GM12891 (cell line): ENCODE measurements at regions not wholly inside any gene's neighbourhood (a gene's known extent, or its start where the extent isn't known, plus 50 kb on each side); places are given as distances from the start of the nearest gene placed in this dataset.
"Not testable (repeated sequence)": the region's sequence is repeated elsewhere in the genome, so short reads cannot be mapped to it uniquely, and the experiment has no call there.

ENCODE experiments used
- DNase-seq: peaks from one replicate; pipeline ENCODE4 v3.0.0; 2011; ENCODE audit warnings: low spot score; ENCODE audit not compliant: insufficient read length
- FAIRE-seq: peaks from 2 replicates; lab custom pipeline; 2011; peaks lifted over from hg19 to GRCh38; lab: Jason Lieb, UNC
- PAX5 ChIP-seq: IDR thresholded peaks from 2 replicates; pipeline ENCODE4 v1.6.1; 2011; ENCODE audit warnings: low read length, moderate library complexity, mild to moderate bottlenecking; ENCODE audit not compliant: insufficient read depth, severe bottlenecking
- POLR2A ChIP-seq: IDR thresholded peaks from 2 replicates; pipeline ENCODE4 v1.6.1; 2011; ENCODE audit warnings: low read depth, low read length, control low read depth
- POLR2AphosphoS5 ChIP-seq: IDR thresholded peaks from 2 replicates; pipeline ENCODE4 v1.6.1; 2011; ENCODE audit warnings: low read depth, low read length, control low read depth
- POU2F2 ChIP-seq: IDR thresholded peaks from 2 replicates; pipeline ENCODE4 v1.6.1; 2011; ENCODE audit warnings: low read depth, mild to moderate bottlenecking, control low read depth, low read length, moderate library complexity
- SPI1 ChIP-seq: IDR thresholded peaks from 2 replicates; pipeline ENCODE4 v1.6.1; 2011; ENCODE audit warnings: low read depth, low read length, control low read depth
- TAF1 ChIP-seq: IDR thresholded peaks from 2 replicates; pipeline ENCODE4 v1.6.1; 2011; ENCODE audit warnings: low read depth, low read length, control low read depth

DNA sequence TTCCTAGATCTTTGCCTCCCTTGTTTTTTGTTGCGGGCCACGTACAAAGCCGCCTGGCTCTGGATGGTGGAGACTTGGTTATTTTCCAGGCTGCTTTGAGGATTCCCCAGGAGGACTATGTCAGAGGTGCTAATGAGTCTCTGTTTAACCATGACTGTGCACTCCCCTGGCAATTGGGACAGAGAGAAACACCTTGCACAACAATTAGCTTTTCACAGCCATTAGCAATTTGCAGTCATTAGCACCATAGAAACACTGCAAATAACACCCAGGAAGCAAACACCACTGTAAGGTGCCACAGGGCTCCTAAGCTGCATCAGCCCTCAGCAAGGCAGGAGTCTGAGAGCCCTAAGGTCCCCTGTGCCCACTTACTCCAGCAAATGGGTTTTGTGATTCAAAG lies 201.0 kb upstream of the VLDLR start:
- TF ChIP-seq SPI1 (no peak), TAF1 (no peak), POLR2AphosphoS5 (no peak), PAX5 (no peak), POU2F2 (no peak), POLR2A (no peak)
- no peak for DNase-seq
- no peak for FAIRE-seq

DNA sequence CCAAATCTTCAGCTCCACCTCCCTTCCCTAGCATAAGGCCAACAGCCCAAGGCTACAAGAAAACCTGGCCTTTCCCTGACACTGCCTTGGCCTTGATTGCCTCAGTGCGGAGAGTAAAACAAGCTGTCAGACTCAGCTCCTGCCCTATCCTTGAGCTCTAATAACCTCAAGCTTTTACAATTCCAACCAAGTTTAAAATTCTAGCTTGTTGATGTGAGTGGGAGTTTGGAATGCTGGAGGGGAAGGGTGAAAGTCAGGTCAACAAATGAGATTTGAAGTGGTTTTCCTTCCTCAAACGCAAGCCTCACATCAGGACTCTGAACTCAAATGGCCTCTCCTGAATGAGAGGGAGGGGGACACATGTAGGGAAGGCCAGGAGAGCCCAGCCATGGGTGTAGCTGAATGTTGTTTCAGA lies 197.0 kb upstream of the VLDLR start:
- TF ChIP-seq SPI1 (no peak), POLR2AphosphoS5 (no peak), PAX5 (no peak), TAF1 (no peak), POLR2A (no peak), POU2F2 (no peak)
- no peak for DNase-seq
- FAIRE-seq = no peak

- TF ChIP-seq PAX5 = no peak
- TF ChIP-seq POLR2A = no peak
- no peak for TF ChIP-seq POLR2AphosphoS5
- no peak for TF ChIP-seq TAF1
- TF ChIP-seq POU2F2 = no peak
- no peak for TF ChIP-seq SPI1
- DNase-seq = no peak
- FAIRE-seq = no peak
Measured at GRCh38 chr9:2425676-2426075, 195.9 kb upstream of the VLDLR start.

GRCh38 chr9:2427120-2427891 lies 194.3 kb upstream of the VLDLR start:
- DNase-seq (no peak), FAIRE-seq (no peak)
- no peak for TF ChIP-seq PAX5
- no peak for TF ChIP-seq POU2F2

- TF ChIP-seq PAX5 (no peak), SPI1 (no peak), POU2F2 (no peak), POLR2AphosphoS5 (no peak), POLR2A (no peak), TAF1 (no peak)
- no peak for DNase-seq
- no peak for FAIRE-seq
Measured at GRCh38 chr9:2439957-2440356, 181.6 kb upstream of the VLDLR start.

- DNase-seq, FAIRE-seq: not testable (repeated sequence)
Measured at GRCh38 chr9:2443933-2444332, 177.7 kb upstream of the VLDLR start.

DNA sequence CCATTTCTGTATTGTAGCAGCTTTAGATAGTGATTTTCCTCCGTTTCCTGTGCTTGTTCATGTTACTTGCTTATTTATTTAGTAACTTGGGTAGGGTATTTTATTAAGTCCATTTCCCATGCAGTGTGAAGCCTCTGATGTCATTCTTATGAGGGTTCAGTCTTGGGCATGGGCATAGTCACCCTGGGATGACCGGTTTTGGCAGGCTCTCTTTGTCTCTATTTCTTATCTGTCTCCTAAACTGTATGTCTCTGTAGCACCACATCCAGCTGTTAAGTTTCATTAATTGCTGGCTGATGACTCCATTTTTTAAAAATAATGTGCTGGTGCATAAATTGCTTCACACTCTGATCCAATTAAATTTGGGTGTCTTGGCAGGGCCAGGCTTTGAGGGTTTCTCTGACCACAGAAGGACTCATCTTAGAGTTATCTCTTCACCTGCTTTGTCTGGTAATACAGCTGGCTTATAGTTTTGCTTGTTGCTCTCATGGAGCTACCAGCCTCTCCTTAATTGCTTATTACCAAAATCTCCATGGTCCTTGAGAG lies 173.3 kb upstream of the VLDLR start:
- TF ChIP-seq POLR2A = no peak
- TF ChIP-seq POU2F2 = no peak
- no peak for TF ChIP-seq POLR2AphosphoS5
- TF ChIP-seq PAX5 = no peak
- TF ChIP-seq TAF1 = no peak
- TF ChIP-seq SPI1 = no peak
- no peak for FAIRE-seq
- no peak for DNase-seq

- no peak for FAIRE-seq
- no peak for DNase-seq
- no peak for TF ChIP-seq PAX5
- no peak for TF ChIP-seq POLR2A
- no peak for TF ChIP-seq SPI1
- no peak for TF ChIP-seq TAF1
- no peak for TF ChIP-seq POU2F2
- no peak for TF ChIP-seq POLR2AphosphoS5
Measured at GRCh38 chr9:2453106-2453505, 168.5 kb upstream of the VLDLR start.

- TF ChIP-seq SPI1 (no peak), POLR2AphosphoS5 (no peak), TAF1 (no peak), POLR2A (no peak), POU2F2 (no peak), PAX5 (no peak)
- no peak for FAIRE-seq
- DNase-seq = no peak
Measured at GRCh38 chr9:2453701-2454100, 167.9 kb upstream of the VLDLR start.

GRCh38 chr9:2459756-2460155 lies 161.8 kb upstream of the VLDLR start:
- DNase-seq (no peak), FAIRE-seq (no peak)
- TF ChIP-seq POU2F2 (no peak), POLR2A (no peak), POLR2AphosphoS5 (no peak), SPI1 (no peak), TAF1 (no peak), PAX5 (no peak)
